Testis (tissue), 2 donors: ENCODE measurements at regions not wholly inside any gene's neighbourhood (a gene's known extent, or its start where the extent isn't known, plus 50 kb on each side); places are given as distances from the start of the nearest gene placed in this dataset.

ENCODE experiments used
- DNase-seq: peaks from one replicate; pipeline ENCODE4 v3.0.0-alpha.2; 2019
- H3K27ac ChIP-seq, 2 donors: fragments of 200-600 bp; sonication (generic); one replicate each; pipeline ENCODE4 v1.5.1; 2019
- H3K27me3 ChIP-seq: fragments of 200-600 bp; sonication (generic); one replicate; pipeline ENCODE4 v1.5.1; 2019
- H3K36me3 ChIP-seq: fragments of 200-600 bp; sonication (generic); one replicate; pipeline ENCODE4 v1.5.1; 2017; ENCODE audit warnings: low read depth; ENCODE audit errors: missing control alignments
- H3K4me1 ChIP-seq: fragments of 200-600 bp; sonication (generic); one replicate; pipeline ENCODE4 v1.5.1; 2019
- H3K4me3 ChIP-seq, 2 donors: fragments of 200-600 bp; sonication (generic); one replicate each; pipeline ENCODE4 v1.5.1; 2017 to 2019
- H3K9me3 ChIP-seq: fragments of 200-600 bp; sonication (generic); one replicate; pipeline ENCODE4 v1.5.1; 2017
- CTCF ChIP-seq, 3 experiments: fragments of 450-650 bp in 2 of 3; fragments of 200-600 bp in 1 of 3; sonication (generic) in 1 of 3; IDR thresholded peaks; one replicate each; pipeline ENCODE4 v1.5.1; 2016 to 2019; ENCODE audit warnings: antibody characterized with exemption in 3 of 3, mild to moderate bottlenecking in 2 of 3, moderate library complexity in 1 of 3
- POLR2A ChIP-seq: fragments of 450-650 bp; IDR thresholded peaks from one replicate; pipeline ENCODE4 v1.6.1; 2017; ENCODE audit warnings: antibody characterized with exemption, mild to moderate bottlenecking, moderate library complexity
- WGBS, 2 donors: methylation state at CpG; one replicate each; pipeline ENCODE4 v1.1.5; 2018; 5-methylcytosine and 5-hydroxymethylcytosine counted together
- intact Hi-C: fragments of 100-400 bp; cut with DNase I; formaldehyde crosslinking; loops from one replicate; pipeline ENCODE4 v1.15.1; 2023; ENCODE audit warnings: low total_unique reads

DNA sequence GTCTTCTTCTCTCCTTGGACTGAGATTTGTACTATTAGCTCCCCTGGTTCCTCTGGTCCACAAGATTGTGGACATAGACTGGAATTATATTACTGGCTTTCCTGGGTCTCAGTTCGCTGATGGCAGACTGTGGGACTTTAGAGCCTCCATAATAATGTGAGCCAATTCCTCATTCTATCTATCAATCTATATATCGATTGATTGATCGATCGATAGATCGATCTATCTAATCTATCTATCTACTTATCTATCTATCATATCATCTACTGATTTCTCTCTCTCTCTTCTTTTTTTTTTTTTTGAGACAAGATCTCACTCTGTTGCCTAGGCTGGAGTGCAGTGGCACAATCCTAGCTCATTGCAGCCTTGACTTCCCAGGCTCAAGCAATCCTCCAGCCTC lies 51.5 kb upstream of the DDR1 start:
- no peak overlapping the region for H3K27ac ChIP-seq
- no peaks in the 10 kb centered on the region for H3K27me3 ChIP-seq
- intact Hi-C loops: no loop called here
- no peaks in the 10 kb centered on the region for H3K9me3 ChIP-seq
- TF ChIP-seq CTCF (IDR thresholded peaks at IDR 0.05) (no peak), POLR2A (no peak)
- 97% methylated on average over 5 of the region's 5 CpGs for whole genome bisulfite sequencing, 2 donors
- H3K36me3 ChIP-seq: no peaks in the 10 kb centered on the region
- no peak for DNase-seq
- H3K4me1 ChIP-seq: peaks cover 19% of the 10 kb centered on the region
- no peak overlapping the region for H3K4me3 ChIP-seq

GRCh38 chr6:30830438-30830837 lies 53.9 kb upstream of the DDR1 start:
- 52 to 67% methylated on average over 3 of the region's 3 CpGs for WGBS, 2 donors
- Histone ChIP-seq H3K27me3 (no peaks in the 10 kb centered on the region), H3K4me3 (no peak overlapping the region), H3K36me3 (no peaks in the 10 kb centered on the region), H3K9me3 (no peaks in the 10 kb centered on the region), H3K27ac (no peak overlapping the region), H3K4me1 (peaks cover 12% of the 10 kb centered on the region)
- TF ChIP-seq POLR2A: no peak
- no peak for TF ChIP-seq CTCF (IDR thresholded peaks at IDR 0.05)
- intact Hi-C loops: no loop called here
- DNase-seq: no peak

DNA sequence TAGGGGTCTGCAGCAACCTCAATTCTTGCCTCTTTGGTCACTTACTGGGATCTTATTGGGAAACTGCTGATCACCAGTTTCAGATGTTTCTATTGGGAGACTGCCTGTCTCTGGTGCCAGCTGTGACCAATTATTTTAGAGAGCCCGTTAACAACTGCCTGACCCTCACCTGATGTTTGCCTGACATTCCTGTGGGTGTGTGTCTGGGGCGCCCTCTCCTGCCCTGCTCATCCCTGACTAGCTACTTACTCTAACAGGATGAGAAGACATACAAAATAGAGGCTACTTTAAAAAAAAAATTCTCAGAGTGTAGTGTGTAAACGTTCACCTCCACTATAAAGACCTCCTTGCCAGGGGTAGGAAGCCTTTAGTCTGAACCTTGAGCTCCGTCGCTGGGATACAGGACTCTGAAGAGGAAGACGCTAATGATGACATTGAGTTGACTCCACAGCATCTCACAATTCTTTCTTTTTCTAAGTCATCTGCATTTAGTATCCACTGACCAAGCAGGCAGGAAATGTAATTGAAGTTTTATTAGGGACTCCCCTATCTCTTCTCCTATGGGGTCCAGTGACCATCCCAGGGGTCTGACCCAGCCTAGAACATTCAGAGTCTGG lies 54.6 kb upstream of the DDR1 start:
- Histone ChIP-seq H3K9me3 (no peaks in the 10 kb centered on the region), H3K27ac (peak overlapping the region in 1 of 2 donors; percentile 33), H3K4me1 (peaks cover 12% of the 10 kb centered on the region), H3K27me3 (no peaks in the 10 kb centered on the region), H3K4me3 (no peak overlapping the region), H3K36me3 (no peaks in the 10 kb centered on the region)
- TF ChIP-seq POLR2A (no peak), CTCF (IDR thresholded peaks at IDR 0.05) (no peak)
- intact Hi-C loops: loop anchor here (5.0 kb wide), 1 partner anchor 53 kb away; the partner anchor contains the start of gene DDR1
- DNase-seq: no peak
- WGBS, 2 donors: 63 to 67% methylated on average over 6 of the region's 6 CpGs

DNA sequence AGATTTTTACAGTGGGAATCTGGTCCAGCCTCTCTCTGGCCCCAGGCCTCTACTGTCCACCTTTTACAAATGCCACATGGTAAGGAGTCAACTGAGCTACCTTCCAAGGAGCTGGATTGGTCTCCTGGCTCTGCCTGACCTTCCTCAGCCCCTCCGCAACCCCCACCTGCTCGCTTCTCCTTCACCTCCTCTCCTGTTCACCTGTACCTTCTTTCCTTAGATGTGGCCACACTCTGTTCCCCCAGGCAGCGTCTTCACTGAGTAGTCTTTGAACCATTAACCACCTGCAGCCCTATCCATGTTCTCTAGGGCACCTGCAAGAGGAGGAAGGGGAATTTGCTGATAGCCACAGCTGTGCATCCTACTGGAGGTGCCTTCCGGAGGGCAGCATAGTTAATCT lies 55.3 kb upstream of the DDR1 start:
- WGBS, 2 donors: 93 to 98% methylated on average over 4 of the region's 4 CpGs
- TF ChIP-seq POLR2A (no peak), CTCF (IDR thresholded peaks at IDR 0.05) (no peak)
- Histone ChIP-seq H3K9me3 (no peaks in the 10 kb centered on the region), H3K27ac (peak overlapping the region in 1 of 2 donors; percentile 7), H3K36me3 (no peaks in the 10 kb centered on the region), H3K4me3 (no peak overlapping the region), H3K4me1 (peaks cover 12% of the 10 kb centered on the region), H3K27me3 (no peaks in the 10 kb centered on the region)
- intact Hi-C loops: loop anchor here (5.0 kb wide), 1 partner anchor 53 kb away; the partner anchor contains the start of gene DDR1
- no peak for DNase-seq
